ENCODE measurements at regions not wholly inside any gene's neighbourhood (a gene's known extent, or its start where the extent isn't known, plus 50 kb on each side); places are given as distances from the start of the nearest gene placed in this dataset.
A peak's percentile ranks its signal among the peaks of the same experiment; 100 is the strongest.

GRCh38 chr20:17885076-17885475 is 83.5 kb downstream of the SNX5 start:
- H3K27ac ChIP-seq (ENCODE audit: extremely low read length, insufficient read depth, low read length), result no peak overlapping the region
- FAIRE-seq (no peak), DNase-seq (ENCODE audit: low spot score) (no peak), ATAC-seq (no peak)
- H2AFZ ChIP-seq (ENCODE audit: low read length), result no peak overlapping the region
- H3K4me3 ChIP-seq (replicated peaks in 1 of 3; ENCODE audit: insufficient read depth in 1 of 3, low read depth in 2 of 3, low read length in 3 of 3), result no peak overlapping the region
- intact Hi-C loops (cut with micrococcal nuclease; ENCODE audit: unreplicated experiment) (no loop called here), in situ Hi-C loops (cut with HindIII; ENCODE audit: extremely low pct_ligation_motif_present, low pct_unique_long_range_greater_than_20kb) (no loop called here)
- CTCF ChIA-PET (ENCODE audit: low intra/inter-chr PET ratio, low total read pairs), result no interaction called here
- BruUV-seq (replicated peaks), result no TSS peak
- POLR2A ChIA-PET, result interaction anchor here (1.8 to 21.6 kb wide), 4 partner anchors 11 to 203 kb away, joined by 11 to 724 read pairs (median 76); partner anchors contain the start of gene RRBP1
- H3K9ac ChIP-seq (ENCODE audit: insufficient read depth, low read depth, low read length), result no peak overlapping the region
- H3K4me2 ChIP-seq (ENCODE audit: low read depth, low read length), result no peak overlapping the region
- no peaks in the 10 kb centered on the region for H4K20me1 ChIP-seq (ENCODE audit: insufficient read depth, low read length)
- H3K79me2 ChIP-seq (ENCODE audit: insufficient read depth, low read length), result no peaks in the 10 kb centered on the region
- H3K27me3 ChIP-seq (ENCODE audit: control insufficient read depth in 1 of 2, insufficient read depth in 2 of 2, low read length in 2 of 2), result no peaks in the 10 kb centered on the region
- TF ChIP-seq ZNF598 (CRISPR knock-in tag; IDR thresholded peaks at IDR 0.05; ENCODE audit: borderline replicate concordance) (no peak), POLR2AphosphoS5 (IDR thresholded peaks at IDR 0.05; ENCODE audit: low read depth, low read length) (no peak), ZSCAN5A (CRISPR knock-in tag; IDR thresholded peaks at IDR 0.05; ENCODE audit: borderline replicate concordance) (0 out of 2 replicates have a peak, but pooled peaks have one; percentile 14), ZHX2 (IDR thresholded peaks at IDR 0.05; ENCODE audit: low read depth) (no peak), ZHX2 (CRISPR knock-in tag; IDR thresholded peaks at IDR 0.05; ENCODE audit: borderline replicate concordance) (no peak)
- H3K4me1 ChIP-seq (ENCODE audit: insufficient read depth, low read length), result peaks cover 88% of the 10 kb centered on the region
- 67% methylated on average over 3 of the region's 3 CpGs for WGBS (ENCODE audit: low lambda C conversion rate)
- H3K36me3 ChIP-seq (replicated peaks in 1 of 2; ENCODE audit: control insufficient read depth in 1 of 2, insufficient read depth in 2 of 2, low read length in 2 of 2), result no peaks in the 10 kb centered on the region
- peaks cover 15% of the 10 kb centered on the region for H3K9me3 ChIP-seq (ENCODE audit: low read length)

Measured in HepG2 (cell line).